LNCAP (cell line): ENCODE measurements at regions not wholly inside any gene's neighbourhood (a gene's known extent, or its start where the extent isn't known, plus 50 kb on each side); places are given as distances from the start of the nearest gene placed in this dataset.

Experiments used
- CTCF ChIP-seq: fragments of 450-650 bp; IDR thresholded peaks from 2 replicates; pipeline ENCODE4 v1.5.1; 2017; ENCODE audit warnings: mild to moderate bottlenecking

GRCh38 chr4:163662768-163663167 lies 168.3 kb downstream of the TMA16 start:
- TF ChIP-seq CTCF: no peak

- no peak for TF ChIP-seq CTCF
These were observed 169.2 kb downstream of the TMA16 start for GRCh38 chr4:163663454-163664225.

- no peak for TF ChIP-seq CTCF
These were observed 170.6 kb downstream of the TMA16 start for GRCh38 chr4:163665101-163665500.

- TF ChIP-seq CTCF: no peak
These were observed 171.2 kb downstream of the TMA16 start for GRCh38 chr4:163665521-163666331.

GRCh38 chr4:163666332-163666873 lies 171.9 kb downstream of the TMA16 start:
- TF ChIP-seq CTCF: no peak

- no peak for TF ChIP-seq CTCF
These were observed 178.3 kb downstream of the TMA16 start for GRCh38 chr4:163672751-163673150.

- TF ChIP-seq CTCF: no peak
These were observed 179.6 kb downstream of the TMA16 start for GRCh38 chr4:163673848-163674697.
